ENCODE measurements at regions not wholly inside any gene's neighbourhood (a gene's known extent, or its start where the extent isn't known, plus 50 kb on each side); places are given as distances from the start of the nearest gene placed in this dataset.

- TF ChIP-seq CTCF (IDR thresholded peaks at IDR 0.05) (no peak), EP300 (IDR thresholded peaks at IDR 0.05) (no peak), POLR2A (IDR thresholded peaks at IDR 0.05) (no peak)
Observed at GRCh38 chr6:121694801-121695251, 259.4 kb downstream of the GJA1 start.

Data from ovary (tissue), 3 donors.